PFSK-1 (cell line): ENCODE measurements at regions not wholly inside any gene's neighbourhood (a gene's known extent, or its start where the extent isn't known, plus 50 kb on each side); places are given as distances from the start of the nearest gene placed in this dataset.

Experiments used
- POLR2AphosphoS5 ChIP-seq: IDR thresholded peaks from 2 replicates; pipeline ENCODE4 v1.6.1; 2012; ENCODE audit warnings: low read depth, mild to moderate bottlenecking, control low read depth, low read length, moderate library complexity
- REST ChIP-seq, 2 experiments: IDR thresholded peaks; 2 replicates each; pipeline versions ENCODE4 v1.6.1 to v1.8.0; 2011 to 2012; ENCODE audit warnings: low read depth in 2 of 2, low read length in 2 of 2, control low read depth in 1 of 2, inconsistent platforms in 1 of 2, mild to moderate bottlenecking in 1 of 2, moderate library complexity in 1 of 2; ENCODE audit not compliant: insufficient read depth in 1 of 2
- TAF1 ChIP-seq: IDR thresholded peaks from 2 replicates; pipeline ENCODE4 v1.6.1; 2012; ENCODE audit warnings: low read length, control low read depth, borderline replicate concordance; ENCODE audit not compliant: insufficient read depth

GRCh38 chr2:235430366-235431083 lies 63.3 kb upstream of the AGAP1 start:
- TF ChIP-seq TAF1 (no peak), POLR2AphosphoS5 (no peak), REST (IDR thresholded peaks at IDR 0.05; ENCODE audit: insufficient read depth in 1 of 2, low read depth in 2 of 2, low read length in 2 of 2) (no peak)
